OCI-LY7 (cell line): ENCODE measurements at regions not wholly inside any gene's neighbourhood (a gene's known extent, or its start where the extent isn't known, plus 50 kb on each side); places are given as distances from the start of the nearest gene placed in this dataset.

ENCODE experiments used
- EZH2phosphoT487 ChIP-seq: fragments of 200-600 bp; sonication (generic); IDR thresholded peaks from 2 replicates; pipeline ENCODE4 v1.6.1; 2018; ENCODE audit warnings: low read depth, borderline replicate concordance, mild to moderate bottlenecking, mixed run types, antibody characterized with exemption, low read length, moderate library complexity, mixed read lengths
- TF ChIP-seq, protein P1 (sequence below): fragments of 200-600 bp; sonication (generic); conservative IDR thresholded peaks from 2 replicates; pipeline ENCODE4 v1.5.1; 2014; ENCODE audit warnings: mild to moderate bottlenecking, antibody characterized with exemption, low read length, moderate library complexity, mixed read lengths

DNA sequence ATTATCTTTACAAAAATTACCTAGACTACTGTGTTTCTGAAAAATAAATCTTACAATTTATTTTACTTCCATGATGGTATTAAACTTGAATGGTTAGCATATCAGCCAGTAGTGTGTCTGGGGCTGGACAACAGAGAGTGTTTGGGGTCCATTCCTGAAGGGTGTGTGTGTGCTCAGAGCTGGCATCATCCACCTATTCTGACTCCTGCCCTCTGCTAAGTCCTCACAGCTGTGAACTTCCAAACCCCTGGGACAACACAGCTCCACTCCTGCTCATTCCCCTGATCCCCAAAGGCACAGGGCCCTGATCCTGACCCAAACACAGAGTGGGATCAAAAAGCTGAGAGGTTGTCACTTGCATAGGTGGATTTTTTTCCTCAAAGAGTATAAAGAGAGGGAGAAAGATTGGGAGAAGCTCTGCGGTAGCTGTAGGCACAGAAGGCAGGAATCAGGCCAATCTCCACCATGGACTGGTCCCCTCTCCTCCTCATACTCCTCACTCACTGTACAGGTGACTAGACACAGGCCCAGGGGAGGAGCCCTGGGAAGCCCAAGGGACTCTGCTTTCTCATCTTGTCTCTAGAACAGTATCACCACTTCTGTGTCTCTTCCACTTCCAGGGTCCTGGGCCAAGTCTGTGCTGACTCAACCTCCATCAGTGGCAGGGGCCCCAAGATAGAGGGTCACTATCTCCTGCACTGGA lies 55.7 kb upstream of the TOP3B start:
- TF ChIP-seq, protein P1, sequence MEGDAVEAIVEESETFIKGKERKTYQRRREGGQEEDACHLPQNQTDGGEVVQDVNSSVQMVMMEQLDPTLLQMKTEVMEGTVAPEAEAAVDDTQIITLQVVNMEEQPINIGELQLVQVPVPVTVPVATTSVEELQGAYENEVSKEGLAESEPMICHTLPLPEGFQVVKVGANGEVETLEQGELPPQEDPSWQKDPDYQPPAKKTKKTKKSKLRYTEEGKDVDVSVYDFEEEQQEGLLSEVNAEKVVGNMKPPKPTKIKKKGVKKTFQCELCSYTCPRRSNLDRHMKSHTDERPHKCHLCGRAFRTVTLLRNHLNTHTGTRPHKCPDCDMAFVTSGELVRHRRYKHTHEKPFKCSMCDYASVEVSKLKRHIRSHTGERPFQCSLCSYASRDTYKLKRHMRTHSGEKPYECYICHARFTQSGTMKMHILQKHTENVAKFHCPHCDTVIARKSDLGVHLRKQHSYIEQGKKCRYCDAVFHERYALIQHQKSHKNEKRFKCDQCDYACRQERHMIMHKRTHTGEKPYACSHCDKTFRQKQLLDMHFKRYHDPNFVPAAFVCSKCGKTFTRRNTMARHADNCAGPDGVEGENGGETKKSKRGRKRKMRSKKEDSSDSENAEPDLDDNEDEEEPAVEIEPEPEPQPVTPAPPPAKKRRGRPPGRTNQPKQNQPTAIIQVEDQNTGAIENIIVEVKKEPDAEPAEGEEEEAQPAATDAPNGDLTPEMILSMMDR: no peak
- no peak for TF ChIP-seq EZH2phosphoT487
